GM12875 (cell line): ENCODE measurements at regions not wholly inside any gene's neighbourhood (a gene's known extent, or its start where the extent isn't known, plus 50 kb on each side); places are given as distances from the start of the nearest gene placed in this dataset.
"Not testable (repeated sequence)": the region's sequence is repeated elsewhere in the genome, so short reads cannot be mapped to it uniquely, and the experiment has no call there.

Experiments
- H3K4me3 ChIP-seq: one replicate; pipeline ENCODE4 v1.5.1; 2011; ENCODE audit warnings: low read depth, low read length, control low read depth
- CTCF ChIP-seq: IDR thresholded peaks from 2 replicates; pipeline ENCODE4 v1.5.1; 2011; ENCODE audit warnings: low read depth, mild to moderate bottlenecking, control low read depth, inconsistent platforms, low read length, moderate library complexity, borderline replicate concordance; ENCODE audit not compliant: insufficient read depth

GRCh38 chr1:173269490-173270230 lies 62.5 kb upstream of the TNFSF4 start:
- H3K4me3 ChIP-seq = no peak overlapping the region
- TF ChIP-seq CTCF = no peak

GRCh38 chr1:173270243-173270642 lies 63.1 kb upstream of the TNFSF4 start:
- no peak overlapping the region for H3K4me3 ChIP-seq
- TF ChIP-seq CTCF = no peak

GRCh38 chr1:173271021-173271420 lies 63.9 kb upstream of the TNFSF4 start:
- not testable (repeated sequence) for H3K4me3 ChIP-seq

- H3K4me3 ChIP-seq = no peak overlapping the region
- no peak for TF ChIP-seq CTCF
These were observed 68.4 kb upstream of the TNFSF4 start for GRCh38 chr1:173275496-173275895.

- no peak overlapping the region for H3K4me3 ChIP-seq
- TF ChIP-seq CTCF = no peak
These were observed 70.0 kb upstream of the TNFSF4 start for GRCh38 chr1:173276922-173277800.

- no peak overlapping the region for H3K4me3 ChIP-seq
- no peak for TF ChIP-seq CTCF
These were observed 73.9 kb upstream of the TNFSF4 start for GRCh38 chr1:173280899-173281660.

- TF ChIP-seq CTCF = no peak
- H3K4me3 ChIP-seq = no peak overlapping the region
These were observed 77.9 kb upstream of the TNFSF4 start for GRCh38 chr1:173285048-173285447.
